ENCODE measurements at regions not wholly inside any gene's neighbourhood (a gene's known extent, or its start where the extent isn't known, plus 50 kb on each side); places are given as distances from the start of the nearest gene placed in this dataset.

- intact Hi-C loops (cut with micrococcal nuclease) = no loop called here
- Histone ChIP-seq H3K36me3 (ENCODE audit: control insufficient read depth in 1 of 2, insufficient read depth in 2 of 2, low read length in 2 of 2) (no peaks in the 10 kb centered on the region), H3K79me2 (ENCODE audit: insufficient read depth, low read length) (no peaks in the 10 kb centered on the region), H3K9ac (ENCODE audit: low read length) (no peak overlapping the region), H3K4me1 (ENCODE audit: control insufficient read depth in 1 of 2, insufficient read depth in 2 of 2, low read length in 2 of 2) (no peaks in the 10 kb centered on the region), H3K27ac (ENCODE audit: low read depth, low read length) (no peak overlapping the region), H3K9me2 (ENCODE audit: insufficient read depth) (no peaks in the 10 kb centered on the region), H4K20me1 (ENCODE audit: insufficient read depth) (no peaks in the 10 kb centered on the region), H3K4me3 (replicated peaks in 1 of 2; ENCODE audit: low read depth in 1 of 2, low read length in 2 of 2) (no peak overlapping the region), H3K27me3 (ENCODE audit: insufficient read depth, low read length) (no peaks in the 10 kb centered on the region), H2AFZ (ENCODE audit: low read depth, low read length, poor library complexity, severe bottlenecking) (no peak overlapping the region), H3K9me3 (ENCODE audit: control insufficient read depth in 1 of 2, insufficient read depth in 1 of 2, low read depth in 1 of 2, low read length in 2 of 2) (no peaks in the 10 kb centered on the region), H3K4me2 (ENCODE audit: low read length) (no peak overlapping the region)
- DNase-seq (ENCODE audit: low read depth, low spot score) (no peak), ATAC-seq (no peak)
- CTCF ChIA-PET = no interaction called here
- RAD21 ChIA-PET (ENCODE audit: low non-redundant PET in 1 of 2, low total read pairs in 2 of 2, uncharacterized antibody in 2 of 2, unreplicated experiment in 2 of 2) = no interaction called here
- no TSS peak for BruUV-seq (replicated peaks)
- no peak for TF ChIP-seq CBX3 (IDR thresholded peaks at IDR 0.05; ENCODE audit: low read depth)
- TF ChIP-seq MAX (IDR thresholded peaks at IDR 0.05) = no peak
- no peak for TF ChIP-seq JUND (IDR thresholded peaks at IDR 0.05)
- TF ChIP-seq SIN3A (IDR thresholded peaks at IDR 0.05; ENCODE audit: low read depth) = no peak
- TF ChIP-seq EZH2phosphoT487 (IDR thresholded peaks at IDR 0.05; ENCODE audit: borderline replicate concordance) = no peak
- no peak for TF ChIP-seq TCF7L2 (IDR thresholded peaks at IDR 0.05; ENCODE audit: borderline replicate concordance, extremely low read depth, insufficient read depth, insufficient read length)
- TF ChIP-seq REST (IDR thresholded peaks at IDR 0.05; ENCODE audit: low read depth) = no peak
- TF ChIP-seq FOSL1 (IDR thresholded peaks at IDR 0.05; ENCODE audit: low read depth) = no peak
- no peak for TF ChIP-seq ZBTB33 (IDR thresholded peaks at IDR 0.05; ENCODE audit: extremely low read depth, insufficient replicate concordance, low read length)
- no peak for TF ChIP-seq POLR2AphosphoS5 (IDR thresholded peaks at IDR 0.05; ENCODE audit: low read depth, low read length)
- no peak for TF ChIP-seq CTCF (IDR thresholded peaks at IDR 0.05 in 2 of 3, conservative IDR thresholded peaks at IDR 0.05 in 1 of 3; ENCODE audit: borderline replicate concordance in 1 of 3, insufficient read depth in 1 of 3, low read depth in 2 of 3, low read length in 2 of 3)
- TF ChIP-seq ELF1 (IDR thresholded peaks at IDR 0.05; ENCODE audit: borderline replicate concordance, low read depth) = no peak
- no peak for TF ChIP-seq ZFX (IDR thresholded peaks at IDR 0.05)
- TF ChIP-seq EZH2 (IDR thresholded peaks at IDR 0.05) = no peak
- TF ChIP-seq ZNF274 (IDR thresholded peaks at IDR 0.05; ENCODE audit: low read depth, low read length) = no peak
- no peak for TF ChIP-seq POLR2A (IDR thresholded peaks at IDR 0.05; ENCODE audit: borderline replicate concordance, extremely low read depth, insufficient read depth, insufficient read length)
- no peak for TF ChIP-seq SP1 (IDR thresholded peaks at IDR 0.05; ENCODE audit: low read depth)
- no peak for TF ChIP-seq CEBPB (IDR thresholded peaks at IDR 0.05; ENCODE audit: low read depth)
- POLR2A ChIA-PET = no interaction called here
These were observed 168.6 kb downstream of the C7orf25 start for GRCh38 chr7:42743077-42743858.
